ENCODE measurements at regions not wholly inside any gene's neighbourhood (a gene's known extent, or its start where the extent isn't known, plus 50 kb on each side); places are given as distances from the start of the nearest gene placed in this dataset.
"Not testable (repeated sequence)": the region's sequence is repeated elsewhere in the genome, so short reads cannot be mapped to it uniquely, and the experiment has no call there.

- ATAC-seq (no peak), DNase-seq (no peak)
- Histone ChIP-seq H3K36me3 (ENCODE audit: low read depth) (no peaks in the 10 kb centered on the region), H3K4me1 (ENCODE audit: low read depth) (no peaks in the 10 kb centered on the region), H3K4me3 (no peak overlapping the region), H3K9me3 (no peaks in the 10 kb centered on the region)
- intact Hi-C loops (cut with DNase I, micrococcal nuclease): no loop called here
- no peak for TF ChIP-seq CTCF (IDR thresholded peaks at IDR 0.05)
These were observed 1142.8 kb downstream of the PCDH9 start for GRCh38 chr13:66087269-66087710.

- no peak for TF ChIP-seq CTCF (IDR thresholded peaks at IDR 0.05)
- H3K4me3 ChIP-seq: no peak overlapping the region
- H3K36me3 ChIP-seq (ENCODE audit: low read depth): no peaks in the 10 kb centered on the region
- intact Hi-C loops (cut with DNase I, micrococcal nuclease): no loop called here
- ATAC-seq (no peak), DNase-seq (no peak)
- no peaks in the 10 kb centered on the region for H3K4me1 ChIP-seq (ENCODE audit: low read depth)
- H3K9me3 ChIP-seq: no peaks in the 10 kb centered on the region
These were observed 1152.9 kb downstream of the PCDH9 start for GRCh38 chr13:66077132-66077689.

DNA sequence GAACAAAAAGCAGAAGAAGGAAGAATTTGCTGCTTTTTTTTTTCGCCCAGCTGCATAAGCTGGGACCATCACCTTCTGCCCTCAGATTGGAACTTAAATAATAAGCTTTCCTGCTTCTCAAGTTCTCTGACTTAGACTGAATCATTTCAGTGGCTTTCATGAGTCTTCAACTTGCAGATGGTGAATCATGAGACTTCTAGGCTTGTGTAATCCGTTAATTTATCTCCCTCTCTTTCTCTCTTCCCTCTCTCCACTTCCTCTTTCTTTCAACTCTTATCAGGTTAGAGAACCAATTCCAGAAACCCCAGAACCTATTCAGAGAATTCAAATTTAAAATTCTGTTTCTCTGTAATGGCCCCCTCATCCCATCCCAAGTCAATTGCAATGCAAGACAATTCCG, 1153.7 kb downstream of the PCDH9 start:
- Histone ChIP-seq H3K36me3 (ENCODE audit: low read depth) (no peaks in the 10 kb centered on the region), H3K9me3 (no peaks in the 10 kb centered on the region), H3K4me1 (ENCODE audit: low read depth) (no peaks in the 10 kb centered on the region), H3K4me3 (no peak overlapping the region)
- TF ChIP-seq CTCF (IDR thresholded peaks at IDR 0.05): no peak
- DNase-seq (no peak), ATAC-seq (no peak)
- intact Hi-C loops (cut with DNase I, micrococcal nuclease): no loop called here

GRCh38 chr13:66074018-66074615, 1156.0 kb downstream of the PCDH9 start:
- DNase-seq (no peak), ATAC-seq (no peak)
- TF ChIP-seq CTCF (IDR thresholded peaks at IDR 0.05): no peak
- no peaks in the 10 kb centered on the region for H3K9me3 ChIP-seq
- H3K4me3 ChIP-seq: no peak overlapping the region
- intact Hi-C loops (cut with DNase I, micrococcal nuclease): no loop called here
- no peaks in the 10 kb centered on the region for H3K4me1 ChIP-seq (ENCODE audit: low read depth)
- H3K36me3 ChIP-seq (ENCODE audit: low read depth): no peaks in the 10 kb centered on the region

GRCh38 chr13:66072097-66072496, 1158.0 kb downstream of the PCDH9 start:
- DNase-seq; H3K4me1 ChIP-seq (ENCODE audit: low read depth); H3K9me3 ChIP-seq; ATAC-seq; H3K36me3 ChIP-seq (ENCODE audit: low read depth); intact Hi-C loops (cut with DNase I, micrococcal nuclease); H3K4me3 ChIP-seq: not testable (repeated sequence)

- intact Hi-C loops (cut with DNase I, micrococcal nuclease): no loop called here
- ATAC-seq (no peak), DNase-seq (no peak)
- no peak overlapping the region for H3K4me3 ChIP-seq
- no peaks in the 10 kb centered on the region for H3K4me1 ChIP-seq (ENCODE audit: low read depth)
- no peak for TF ChIP-seq CTCF (IDR thresholded peaks at IDR 0.05)
- no peaks in the 10 kb centered on the region for H3K9me3 ChIP-seq
- H3K36me3 ChIP-seq (ENCODE audit: low read depth): no peaks in the 10 kb centered on the region
These were observed 1158.5 kb downstream of the PCDH9 start for GRCh38 chr13:66071608-66072007.

Data from mucosa of descending colon (tissue), 3 donors.